H9 (cell line): ENCODE measurements at regions not wholly inside any gene's neighbourhood (a gene's known extent, or its start where the extent isn't known, plus 50 kb on each side); places are given as distances from the start of the nearest gene placed in this dataset.

Experiments
- DNase-seq: peaks from one replicate; pipeline ENCODE4 v3.0.0-alpha.2; 2017
- H2AFZ ChIP-seq: one replicate; pipeline ENCODE4 v1.6.1; 2013; ENCODE audit warnings: mild to moderate bottlenecking, low read length, control low read depth, moderate library complexity
- H2AK5ac ChIP-seq: 2 replicates; pipeline ENCODE4 v1.6.1; 2013; ENCODE audit warnings: low read length, control low read depth, mixed read lengths; ENCODE audit not compliant: insufficient read length
- H2BK120ac ChIP-seq: one replicate; pipeline ENCODE4 v1.6.1; 2013; ENCODE audit warnings: low read depth, mild to moderate bottlenecking, low read length, control low read depth, inconsistent platforms; ENCODE audit not compliant: poor library complexity, severe bottlenecking
- H2BK12ac ChIP-seq: 2 replicates; pipeline ENCODE4 v1.6.1; 2013; ENCODE audit warnings: low read length, control low read depth, mixed read lengths, low read depth; ENCODE audit not compliant: insufficient read length
- H2BK15ac ChIP-seq: 2 replicates; pipeline ENCODE4 v1.6.1; 2013; ENCODE audit warnings: low read depth, low read length, control low read depth
- H2BK20ac ChIP-seq: one replicate; pipeline ENCODE4 v1.6.1; 2013; ENCODE audit warnings: low read depth, mild to moderate bottlenecking, low read length, control low read depth, inconsistent platforms; ENCODE audit not compliant: poor library complexity, severe bottlenecking
- H2BK5ac ChIP-seq: 2 replicates; pipeline ENCODE4 v1.6.1; 2013; ENCODE audit warnings: low read length, control low read depth, mixed read lengths; ENCODE audit not compliant: insufficient read length
- H3K14ac ChIP-seq: 2 replicates; pipeline ENCODE4 v1.6.1; 2013; ENCODE audit warnings: low read length, control low read depth; ENCODE audit not compliant: insufficient read depth
- H3K18ac ChIP-seq: 2 replicates; pipeline ENCODE4 v1.6.1; 2013; ENCODE audit warnings: low read depth, mild to moderate bottlenecking, mixed read lengths, low read length, control low read depth; ENCODE audit not compliant: insufficient read length
- H3K23ac ChIP-seq: 2 replicates; pipeline ENCODE4 v1.6.1; 2013; ENCODE audit warnings: low read length, control low read depth, mixed read lengths, low read depth; ENCODE audit not compliant: insufficient read length
- H3K23me2 ChIP-seq: 2 replicates; pipeline ENCODE4 v1.6.1; 2013; ENCODE audit warnings: low read depth, mild to moderate bottlenecking, mixed read lengths, low read length, control low read depth; ENCODE audit not compliant: insufficient read length, poor library complexity, severe bottlenecking
- H3K27ac ChIP-seq: 2 replicates; pipeline ENCODE4 v1.5.1; 2013; ENCODE audit warnings: low read length, control low read depth, mixed read lengths, low read depth; ENCODE audit not compliant: insufficient read length
- H3K27me3 ChIP-seq: 2 replicates; pipeline ENCODE4 v1.6.1; 2013; ENCODE audit warnings: low read length, control low read depth, inconsistent platforms; ENCODE audit not compliant: insufficient read depth
- H3K4ac ChIP-seq: 2 replicates; pipeline ENCODE4 v1.6.1; 2013; ENCODE audit warnings: low read depth, mild to moderate bottlenecking, control low read depth, inconsistent platforms, low read length, moderate library complexity
- H3K4me1 ChIP-seq: 2 replicates; pipeline ENCODE4 v1.6.1; 2013; ENCODE audit warnings: low read length, control low read depth, inconsistent platforms; ENCODE audit not compliant: insufficient read depth
- H3K4me2 ChIP-seq: 2 replicates; pipeline ENCODE4 v1.6.1; 2013; ENCODE audit warnings: low read length, control low read depth, mixed read lengths; ENCODE audit not compliant: insufficient read length, insufficient read depth
- H3K56ac ChIP-seq: 2 replicates; pipeline ENCODE4 v1.6.1; 2013; ENCODE audit warnings: low read depth, mild to moderate bottlenecking, mixed read lengths, low read length, control low read depth; ENCODE audit not compliant: insufficient read length
- H3K79me1 ChIP-seq: 2 replicates; pipeline ENCODE4 v1.6.1; 2013; ENCODE audit warnings: low read depth, mild to moderate bottlenecking, moderate library complexity, low read length, control low read depth, inconsistent platforms; ENCODE audit not compliant: insufficient read depth, poor library complexity, severe bottlenecking
- H3K79me2 ChIP-seq: 2 replicates; pipeline ENCODE4 v1.6.1; 2013; ENCODE audit warnings: low read length, control low read depth, inconsistent platforms; ENCODE audit not compliant: insufficient read depth
- H3K9ac ChIP-seq: 2 replicates; pipeline ENCODE4 v1.6.1; 2013; ENCODE audit warnings: low read length, control low read depth, mixed read lengths; ENCODE audit not compliant: insufficient read length; ENCODE audit errors: extremely low read depth
- H3K9me3 ChIP-seq: one replicate; pipeline ENCODE4 v1.6.1; 2013; ENCODE audit warnings: low read depth, low read length, inconsistent platforms; ENCODE audit not compliant: control insufficient read depth
- H3T11ph ChIP-seq: one replicate; pipeline ENCODE4 v1.6.1; 2013; ENCODE audit warnings: mild to moderate bottlenecking, low read length, control low read depth, inconsistent platforms
- H4K20me1 ChIP-seq: one replicate; pipeline ENCODE4 v1.6.1; 2013; ENCODE audit not compliant: control insufficient read depth, insufficient read length, insufficient read depth
- H4K5ac ChIP-seq: 2 replicates; pipeline ENCODE4 v1.6.1; 2013; ENCODE audit warnings: low read depth, mild to moderate bottlenecking, mixed read lengths, low read length, control low read depth; ENCODE audit not compliant: insufficient read length
- H4K8ac ChIP-seq: replicated peaks from 2 replicates; pipeline ENCODE4 v1.6.1; 2013; ENCODE audit warnings: low read length, control low read depth, mixed read lengths, low read depth; ENCODE audit not compliant: insufficient read length
- H4K91ac ChIP-seq: 2 replicates; pipeline ENCODE4 v1.6.1; 2013; ENCODE audit warnings: low read depth, mild to moderate bottlenecking, moderate library complexity, mixed read lengths, low read length, control low read depth; ENCODE audit not compliant: insufficient read length
- H3K27ac Mint-ChIP-seq, 3 experiments: 2 replicates in 2 of 3; 3 replicates in 1 of 3; pipeline ENCODE4 v1.8.0; 2020 to 2021; ENCODE audit warnings: mixed read lengths in 3 of 3, mild to moderate bottlenecking in 1 of 3, moderate library complexity in 1 of 3
- H3K27me3 Mint-ChIP-seq: 2 replicates; pipeline ENCODE4 v1.8.0; 2021; ENCODE audit warnings: low read depth, mild to moderate bottlenecking, moderate library complexity, mixed read lengths
- H3K36me3 Mint-ChIP-seq, 3 experiments: 2 replicates in 2 of 3; 3 replicates in 1 of 3; pipeline ENCODE4 v1.8.0; 2020 to 2021; ENCODE audit warnings: low read depth in 3 of 3, mixed read lengths in 3 of 3; ENCODE audit not compliant: insufficient read depth in 1 of 3
- H3K4me1 Mint-ChIP-seq, 2 experiments: 2 replicates each; pipeline ENCODE4 v1.8.0; 2020; ENCODE audit warnings: mixed read lengths in 2 of 2
- H3K4me3 Mint-ChIP-seq, 2 experiments: 2 replicates in 1 of 2; 3 replicates in 1 of 2; pipeline ENCODE4 v1.8.0; 2020 to 2021; ENCODE audit warnings: mild to moderate bottlenecking in 2 of 2, mixed read lengths in 2 of 2, moderate library complexity in 1 of 2
- H3K9me3 Mint-ChIP-seq, 2 experiments: 2 replicates in 1 of 2; 3 replicates in 1 of 2; pipeline ENCODE4 v1.8.0; 2020; ENCODE audit warnings: mild to moderate bottlenecking in 2 of 2, mixed read lengths in 2 of 2, moderate library complexity in 1 of 2
- CTCF ChIP-seq: fragments of 200-600 bp; sonication (generic); conservative IDR thresholded peaks from 3 replicates; pipeline ENCODE4 v1.8.0; 2021; ENCODE audit warnings: antibody characterized with exemption, mild to moderate bottlenecking
- WGBS: extraction: QIAGEN DNeasy Blood & Tissue Kit; methylation state at CpG from one replicate; pipeline ENCODE4 v1.1.7; 2013; ENCODE audit warnings: missing lambda C conversion rate, low lambda C conversion rate, mixed read lengths; ENCODE audit not compliant: insufficient read length; ENCODE audit errors: extremely low coverage; 5-methylcytosine and 5-hydroxymethylcytosine counted together

- no peaks in the 10 kb centered on the region for H3K9me3 Mint-ChIP-seq
- H3K9ac ChIP-seq = no peak overlapping the region
- H2BK20ac ChIP-seq = no peak overlapping the region
- H2BK15ac ChIP-seq = no peak overlapping the region
- no peak overlapping the region for H3K56ac ChIP-seq
- no peak overlapping the region for H4K91ac ChIP-seq
- no peaks in the 10 kb centered on the region for H4K20me1 ChIP-seq
- H2BK12ac ChIP-seq = no peak overlapping the region
- no peak overlapping the region for H2AK5ac ChIP-seq
- H2AFZ ChIP-seq = no peak overlapping the region
- H2BK5ac ChIP-seq = no peak overlapping the region
- H3K79me2 ChIP-seq = no peaks in the 10 kb centered on the region
- no peak overlapping the region for H2BK120ac ChIP-seq
- H3K79me1 ChIP-seq = no peaks in the 10 kb centered on the region
- H3K27me3 ChIP-seq = no peaks in the 10 kb centered on the region
- no peak overlapping the region for H3K27ac Mint-ChIP-seq
- H3K14ac ChIP-seq = no peak overlapping the region
- TF ChIP-seq CTCF = no peak
- H3K23me2 ChIP-seq = no peaks in the 10 kb centered on the region
- no peak overlapping the region for H4K8ac ChIP-seq
- WGBS = no CpG with 5 or more reads among the region's 3 CpGs
- no peak overlapping the region for H3K4me2 ChIP-seq
- H3K36me3 Mint-ChIP-seq = no peaks in the 10 kb centered on the region
- H3K4me1 ChIP-seq = no peaks in the 10 kb centered on the region
- no peak overlapping the region for H3K27ac ChIP-seq
- no peak overlapping the region for H3K4me3 Mint-ChIP-seq
- H3K9me3 ChIP-seq = no peaks in the 10 kb centered on the region
- H4K5ac ChIP-seq = no peak overlapping the region
- no peak overlapping the region for H3K18ac ChIP-seq
- H3T11ph ChIP-seq = no peak overlapping the region
- H3K4ac ChIP-seq = no peak overlapping the region
- H3K4me1 Mint-ChIP-seq = peaks cover 0 to 4% of the 10 kb centered on the region in 2 experiments; a peak in 2 of 4 replicates
- DNase-seq = no peak
- no peaks in the 10 kb centered on the region for H3K27me3 Mint-ChIP-seq
- H3K23ac ChIP-seq = no peak overlapping the region
These were observed 537.2 kb downstream of the TFEC start for GRCh38 chr7:115493381-115493780.
